Activated gamma-delta T cell treated with Interleukin-2 at 50 U/mL for 16 hours (primary cell): ENCODE measurements at regions not wholly inside any gene's neighbourhood (a gene's known extent, or its start where the extent isn't known, plus 50 kb on each side); places are given as distances from the start of the nearest gene placed in this dataset.
"Not testable (repeated sequence)": the region's sequence is repeated elsewhere in the genome, so short reads cannot be mapped to it uniquely, and the experiment has no call there.

ENCODE experiments used
- DNase-seq: peaks from one replicate; pipeline ENCODE4 v3.0.0-alpha.2; 2020

DNA sequence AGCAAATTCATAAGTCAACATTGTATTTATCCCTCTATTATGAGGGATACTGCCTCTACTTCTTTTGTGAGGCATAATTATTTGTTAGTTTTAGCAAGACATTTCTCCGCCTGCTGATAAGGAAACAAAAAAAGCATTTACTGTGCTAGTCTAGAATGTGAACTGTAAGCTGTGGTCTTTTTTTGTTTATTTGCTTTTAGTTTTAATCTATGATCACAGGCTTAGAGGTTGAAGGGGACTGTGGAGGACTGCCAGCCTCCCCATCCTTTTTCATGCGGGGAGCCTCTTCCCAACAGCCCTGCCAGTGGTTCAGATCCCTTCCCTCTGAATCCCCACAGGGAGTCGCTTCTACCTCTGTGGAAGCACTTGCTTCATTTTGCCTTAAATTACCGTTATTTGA, 331.0 kb upstream of the ROPN1 start:
- DNase-seq = no peak

- no peak for DNase-seq
These were observed 333.3 kb upstream of the ROPN1 start for GRCh38 chr3:124325248-124325647.

DNA sequence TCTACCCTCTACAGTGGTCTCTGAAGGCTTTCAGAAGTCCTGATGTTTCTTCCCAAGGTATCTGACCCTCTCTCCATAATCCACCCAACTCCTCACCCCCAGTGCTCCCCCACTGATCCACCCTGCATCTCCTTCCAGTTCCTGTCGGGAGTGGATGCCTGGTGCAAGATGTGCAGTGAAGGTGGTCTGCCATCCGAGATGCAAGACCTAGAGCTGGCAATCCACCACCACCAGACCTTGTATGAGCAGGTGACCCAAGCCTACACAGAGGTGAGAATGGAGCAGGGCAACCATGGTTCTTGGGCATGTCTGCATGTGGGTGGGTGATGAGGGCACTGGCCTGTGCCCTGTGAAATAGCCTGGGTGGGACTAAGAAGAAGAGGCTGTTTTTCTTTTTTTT, 337.8 kb upstream of the ROPN1 start:
- no peak for DNase-seq

GRCh38 chr3:124333931-124334640, 342.2 kb upstream of the ROPN1 start:
- no peak for DNase-seq

- DNase-seq = no peak
These were observed 344.2 kb upstream of the ROPN1 start for GRCh38 chr3:124336067-124336656.

DNA sequence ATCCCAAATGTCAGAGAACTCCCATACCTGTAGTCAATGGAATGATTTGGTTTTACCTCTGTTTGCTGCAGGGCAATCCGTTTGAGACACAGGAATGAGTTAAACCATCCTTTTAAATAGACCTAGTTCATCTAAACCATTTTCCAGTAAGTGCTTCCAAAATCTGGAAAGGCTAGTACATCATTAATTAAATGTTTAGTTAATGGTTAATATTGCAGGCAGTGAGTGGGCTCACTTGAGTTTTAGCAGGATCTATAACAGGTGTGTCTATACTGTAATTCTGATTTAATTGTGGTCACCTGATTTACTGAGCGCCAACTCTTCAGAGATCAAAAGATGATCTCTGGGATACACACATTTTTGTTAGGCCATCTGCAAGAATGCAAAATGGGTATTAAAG, 353.9 kb upstream of the ROPN1 start:
- DNase-seq = no peak

- no peak for DNase-seq
These were observed 354.6 kb upstream of the ROPN1 start for GRCh38 chr3:124346487-124346886.

- no peak for DNase-seq
These were observed 355.5 kb upstream of the ROPN1 start for GRCh38 chr3:124347418-124347817.

- not testable (repeated sequence) for DNase-seq
These were observed 356.6 kb upstream of the ROPN1 start for GRCh38 chr3:124348555-124348954.

DNA sequence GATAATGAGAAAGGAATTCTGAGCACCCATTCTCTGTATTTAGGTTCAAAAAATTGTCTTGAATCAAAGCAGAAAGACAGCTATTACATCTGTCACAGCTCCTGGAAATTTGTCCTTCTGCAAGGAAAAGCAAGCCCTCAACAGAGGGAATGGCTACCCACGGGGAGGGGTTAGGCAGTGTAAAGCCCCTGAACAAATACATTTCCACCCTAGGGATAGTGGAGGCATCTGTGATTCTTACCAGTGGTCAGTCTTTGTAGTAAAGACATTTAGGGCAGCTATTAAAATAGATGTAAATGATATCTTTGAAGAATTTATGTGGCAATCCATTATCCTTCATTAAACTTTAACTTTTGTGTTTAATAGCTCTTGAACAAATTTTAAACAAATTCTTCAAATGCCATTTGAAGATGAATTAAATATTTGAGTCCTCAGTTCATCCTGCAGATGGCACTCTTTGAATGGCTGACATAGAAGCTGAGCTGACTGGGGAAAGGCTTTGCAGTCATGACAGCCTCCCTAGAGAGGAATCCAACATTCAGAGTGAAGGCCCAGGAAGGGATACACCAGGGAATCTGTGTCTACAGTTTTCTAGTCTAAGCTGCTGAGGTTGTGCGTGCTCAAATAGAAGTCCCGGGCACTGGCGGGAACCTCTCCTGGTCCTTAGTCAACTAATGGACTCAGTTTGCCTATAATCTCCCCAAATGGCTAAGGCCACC, 359.7 kb upstream of the ROPN1 start:
- DNase-seq = no peak

DNA sequence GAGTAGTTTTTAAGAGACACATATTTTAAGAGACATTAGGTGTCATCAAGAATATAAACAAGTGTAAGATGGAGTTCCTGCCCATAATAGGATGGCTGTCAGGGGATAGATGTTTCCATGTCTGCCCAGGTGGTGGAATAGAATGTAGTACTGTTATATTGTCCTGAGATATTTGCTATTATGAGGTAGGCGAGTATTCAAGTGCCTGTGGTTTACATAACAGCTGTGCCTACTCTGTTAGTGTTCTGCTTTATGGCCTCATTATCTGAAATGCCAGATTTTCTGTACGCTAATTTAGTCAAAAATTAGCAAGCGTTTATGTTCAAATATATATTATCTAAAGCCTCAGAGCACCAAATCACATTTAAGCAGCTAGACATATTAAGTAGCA, 360.2 kb upstream of the ROPN1 start:
- DNase-seq = no peak

- no peak for DNase-seq
These were observed 361.8 kb upstream of the ROPN1 start for GRCh38 chr3:124353691-124354090.

- DNase-seq = no peak
These were observed 362.2 kb upstream of the ROPN1 start for GRCh38 chr3:124354150-124354549.

DNA sequence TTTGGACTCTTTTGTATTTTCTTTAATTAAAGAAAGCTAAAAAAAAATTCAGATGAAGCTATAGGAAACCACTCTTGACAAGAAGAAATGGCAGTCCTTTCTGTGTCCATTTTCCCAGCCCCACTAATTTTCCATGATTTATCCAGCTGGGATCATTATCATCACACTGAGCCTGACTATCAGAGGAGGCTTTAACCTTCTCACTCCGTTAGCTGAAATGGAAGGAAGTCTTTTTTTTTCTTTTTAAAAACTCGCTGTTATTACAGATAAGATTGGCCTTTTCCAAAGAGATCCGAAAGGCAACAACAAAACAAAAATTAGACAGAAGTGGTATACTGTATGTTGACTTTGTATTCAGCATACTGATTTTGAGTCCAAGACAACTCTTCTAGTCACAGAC, 366.2 kb upstream of the ROPN1 start:
- no peak for DNase-seq

DNA sequence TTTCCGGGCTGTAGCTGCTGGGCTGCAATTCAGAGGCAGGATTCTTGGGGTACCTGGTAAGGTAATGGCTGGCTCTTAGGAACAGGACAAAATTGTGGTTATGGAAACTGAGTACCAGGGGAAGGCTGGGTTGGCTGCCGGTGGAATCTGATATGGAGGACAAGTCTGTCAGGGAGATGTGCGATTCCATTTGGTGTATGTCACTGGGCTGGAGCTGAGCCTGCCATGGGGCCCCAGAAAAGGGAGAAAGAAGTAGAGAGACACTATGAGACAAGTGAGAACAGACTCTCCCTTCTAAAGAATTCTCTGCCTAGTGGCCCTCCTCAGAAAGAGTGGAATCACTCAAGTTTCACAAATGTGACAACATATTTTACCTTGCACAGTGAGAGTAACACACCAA, 368.2 kb upstream of the ROPN1 start:
- no peak for DNase-seq

DNA sequence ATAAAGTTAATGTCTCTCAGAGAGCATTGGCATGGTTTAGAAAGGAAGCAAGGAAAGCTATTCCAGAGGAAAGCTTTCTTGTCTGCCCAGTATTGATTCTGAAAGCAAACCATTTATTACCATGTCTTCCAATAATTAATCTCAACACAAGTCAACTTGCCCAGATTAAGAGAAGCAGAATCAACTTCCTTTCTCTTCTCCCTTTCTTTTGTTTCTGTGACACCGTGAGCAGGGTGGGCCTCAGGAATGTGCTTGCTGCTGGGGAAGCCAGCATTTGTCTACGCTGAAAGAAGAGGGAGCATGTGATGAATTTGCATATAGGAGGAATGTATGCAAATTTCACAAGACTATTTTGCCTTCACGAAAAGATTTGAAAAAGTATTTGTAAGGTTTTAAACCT, 368.6 kb upstream of the ROPN1 start:
- DNase-seq = no peak

DNA sequence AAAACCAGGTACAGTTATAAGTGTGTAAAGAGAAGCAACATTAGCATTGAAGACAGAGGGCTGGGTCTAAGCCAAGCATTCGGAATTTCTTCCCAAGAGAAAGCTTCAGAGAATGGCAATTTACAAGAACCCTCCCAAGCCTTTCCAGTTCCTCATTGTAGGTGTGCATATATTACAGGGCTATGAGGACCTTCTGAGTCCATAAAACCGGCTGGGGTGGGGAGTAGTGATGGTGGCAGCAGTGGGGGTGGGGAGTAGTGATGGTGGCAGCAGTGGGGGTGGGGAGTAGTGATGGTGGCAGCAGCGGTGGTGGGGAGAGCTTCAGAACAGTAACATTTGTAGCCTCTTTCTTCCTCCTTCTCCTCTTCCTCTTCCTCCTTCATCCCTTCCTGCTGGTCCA, 368.7 kb upstream of the UMPS start:
- no peak for DNase-seq

DNA sequence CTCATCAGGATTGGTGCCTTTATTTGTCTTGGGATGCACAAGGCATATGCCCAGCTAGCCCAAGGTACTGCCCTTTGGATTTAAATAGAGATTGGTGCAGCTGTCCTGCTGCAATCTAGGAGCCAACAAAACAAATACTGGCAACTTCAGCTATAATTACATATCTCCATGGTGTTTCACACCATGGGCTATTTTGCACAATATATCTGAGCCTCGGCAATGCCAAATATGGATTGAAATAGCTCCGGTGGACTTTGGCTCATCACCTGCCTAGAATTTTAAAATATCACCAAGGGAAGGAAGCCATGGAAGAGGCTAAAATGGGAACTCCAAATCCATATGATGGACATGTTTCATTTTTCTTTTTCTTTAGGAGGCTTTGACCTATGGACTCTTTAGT, 367.8 kb upstream of the UMPS start:
- DNase-seq = no peak

DNA sequence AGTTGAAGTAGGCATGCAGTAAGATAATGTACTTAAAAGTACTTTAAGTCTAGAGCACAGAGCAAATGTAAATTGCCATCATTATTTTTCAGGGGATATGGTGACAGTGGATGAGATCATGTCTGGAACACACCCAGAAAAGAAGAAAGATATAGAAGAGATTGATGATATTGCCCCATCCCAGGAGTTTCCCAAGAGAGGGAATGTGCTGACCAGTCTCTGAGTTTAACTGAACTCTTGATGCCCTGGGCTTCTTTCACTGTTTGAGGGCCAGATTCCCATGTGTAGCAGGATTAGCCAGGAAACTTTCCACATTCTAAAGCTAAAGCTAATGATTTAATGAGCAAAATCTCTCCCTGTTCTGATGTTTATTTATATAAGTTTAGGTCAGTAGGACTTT, 366.8 kb upstream of the UMPS start:
- DNase-seq = no peak

GRCh38 chr3:124364317-124365020, 365.8 kb upstream of the UMPS start:
- no peak for DNase-seq

DNA sequence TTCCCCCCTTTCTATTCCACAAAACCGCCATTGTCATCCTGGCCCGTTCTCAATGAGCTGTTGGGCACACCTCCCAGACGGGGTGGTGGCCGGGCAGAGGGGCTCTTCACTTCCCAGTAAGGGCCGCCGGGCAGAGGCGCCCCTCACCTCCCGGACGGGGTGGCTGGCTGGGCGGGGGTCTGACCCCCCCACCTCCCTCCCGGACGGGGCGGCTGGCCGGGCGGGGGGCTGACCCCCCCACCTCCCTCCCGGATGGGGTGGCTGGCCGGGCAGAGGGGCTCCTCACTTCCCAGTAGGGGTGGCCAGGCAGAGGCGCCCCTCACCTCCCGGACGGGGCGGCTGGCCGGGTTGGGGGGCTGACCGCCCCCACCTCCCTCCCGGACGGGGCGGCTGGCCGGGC, 363.6 kb upstream of the UMPS start:
- DNase-seq = not testable (repeated sequence)

GRCh38 chr3:124372775-124373174, 357.5 kb upstream of the UMPS start:
- DNase-seq = no peak

GRCh38 chr3:124373524-124373923, 356.7 kb upstream of the UMPS start:
- no peak for DNase-seq

GRCh38 chr3:124374583-124374982, 355.7 kb upstream of the UMPS start:
- DNase-seq = no peak
